ENCODE measurements at regions not wholly inside any gene's neighbourhood (a gene's known extent, or its start where the extent isn't known, plus 50 kb on each side); places are given as distances from the start of the nearest gene placed in this dataset.

GRCh38 chr2:144156736-144157640 lies 362.9 kb downstream of the ZEB2 start:
- DNase-seq (ENCODE audit: low read depth) = no peak

- no peak for DNase-seq (ENCODE audit: low read depth)
Measured at GRCh38 chr2:144154205-144154604, 365.7 kb downstream of the ZEB2 start.

- no peak for DNase-seq (ENCODE audit: low read depth)
Measured at GRCh38 chr2:144152817-144153271, 367.1 kb downstream of the ZEB2 start.

GRCh38 chr2:144151851-144152250 lies 368.1 kb downstream of the ZEB2 start:
- no peak for DNase-seq (ENCODE audit: low read depth)

- DNase-seq (ENCODE audit: low read depth) = no peak
Measured at GRCh38 chr2:144151405-144151804, 368.5 kb downstream of the ZEB2 start.

GRCh38 chr2:144147356-144147755 lies 372.6 kb downstream of the ZEB2 start:
- no peak for DNase-seq (ENCODE audit: low read depth)

- DNase-seq (ENCODE audit: low read depth) = no peak
Measured at GRCh38 chr2:144146876-144147275, 373.0 kb downstream of the ZEB2 start.

- no peak for DNase-seq (ENCODE audit: low read depth)
Measured at GRCh38 chr2:144146076-144146475, 373.8 kb downstream of the ZEB2 start.

- no peak for DNase-seq (ENCODE audit: low read depth)
Measured at GRCh38 chr2:144143294-144144151, 376.4 kb downstream of the ZEB2 start.

GRCh38 chr2:144140891-144141290 lies 379.0 kb downstream of the ZEB2 start:
- DNase-seq (ENCODE audit: low read depth) = no peak

- no peak for DNase-seq (ENCODE audit: low read depth)
Measured at GRCh38 chr2:144137705-144138428, 382.1 kb downstream of the ZEB2 start.

- DNase-seq (ENCODE audit: low read depth) = no peak
Measured at GRCh38 chr2:144137272-144137671, 382.6 kb downstream of the ZEB2 start.

GRCh38 chr2:144136297-144137010 lies 383.5 kb downstream of the ZEB2 start:
- DNase-seq (ENCODE audit: low read depth) = no peak

- DNase-seq (ENCODE audit: low read depth) = no peak
Measured at GRCh38 chr2:144133936-144134665, 385.8 kb downstream of the ZEB2 start.

GRCh38 chr2:144132357-144132756 lies 387.6 kb downstream of the ZEB2 start:
- no peak for DNase-seq (ENCODE audit: low read depth)

GRCh38 chr2:144131042-144131441 lies 388.9 kb downstream of the ZEB2 start:
- DNase-seq (ENCODE audit: low read depth) = no peak

- DNase-seq (ENCODE audit: low read depth) = no peak
Measured at GRCh38 chr2:144130551-144130950, 389.4 kb downstream of the ZEB2 start.

- no peak for DNase-seq (ENCODE audit: low read depth)
Measured at GRCh38 chr2:144128130-144128746, 391.7 kb downstream of the ZEB2 start.

GRCh38 chr2:144127693-144128092 lies 392.2 kb downstream of the ZEB2 start:
- no peak for DNase-seq (ENCODE audit: low read depth)

GRCh38 chr2:144126302-144126701 lies 393.6 kb downstream of the ZEB2 start:
- DNase-seq (ENCODE audit: low read depth) = no peak

Measured in activated T-cell treated with anti-CD3 and anti-CD28 coated beads for 24 hours (primary cell).